GM21381 (cell line): ENCODE measurements at regions not wholly inside any gene's neighbourhood (a gene's known extent, or its start where the extent isn't known, plus 50 kb on each side); places are given as distances from the start of the nearest gene placed in this dataset.
"Not testable (repeated sequence)": the region's sequence is repeated elsewhere in the genome, so short reads cannot be mapped to it uniquely, and the experiment has no call there.

Experiments used
- ATAC-seq: cut with Tn5 transposase; IDR thresholded peaks from one replicate; pipeline ENCODE4 v1.9.1; 2021; ENCODE audit warnings: mild to moderate bottlenecking, moderate library complexity; ENCODE audit not compliant: unreplicated experiment

DNA sequence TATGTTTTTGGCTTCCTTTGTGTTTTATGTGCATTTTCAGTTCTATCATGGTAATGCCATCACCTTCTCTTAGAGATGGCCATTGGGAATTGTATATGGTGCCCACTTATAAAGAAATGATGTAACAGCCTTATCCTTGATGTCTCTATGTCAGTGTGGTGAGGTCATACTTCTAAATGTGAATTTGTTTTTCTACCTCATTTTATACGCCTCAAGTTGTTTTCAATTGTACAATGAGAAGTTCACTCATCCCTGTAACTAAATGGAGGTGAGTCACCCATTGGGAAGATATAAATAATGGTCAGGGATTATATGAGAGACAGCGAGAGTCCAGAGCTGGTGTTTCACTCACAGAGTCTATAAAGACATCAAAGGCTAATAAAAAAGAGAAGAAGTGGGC lies 402.4 kb downstream of the AGTPBP1 start:
- no peak for ATAC-seq

DNA sequence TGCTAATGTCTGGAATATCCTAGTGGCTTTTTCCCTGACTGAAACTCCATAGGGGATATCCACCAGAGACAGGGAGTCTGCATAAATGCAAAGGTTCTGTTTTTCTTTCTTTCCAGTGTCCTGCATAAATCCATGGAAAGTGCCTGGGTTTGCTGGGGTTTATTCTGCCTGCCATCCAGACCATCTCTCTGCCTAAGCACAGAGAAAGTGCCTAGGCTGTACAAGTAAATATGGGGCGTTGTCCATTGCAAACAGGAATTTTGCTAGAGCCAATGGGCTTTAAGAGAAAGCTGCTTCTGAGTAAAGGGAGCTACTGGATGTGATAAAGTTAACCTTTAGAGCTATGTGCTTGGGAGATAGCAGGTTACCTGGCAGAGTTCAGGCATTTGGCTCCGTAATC lies 407.5 kb downstream of the AGTPBP1 start:
- ATAC-seq: no peak

DNA sequence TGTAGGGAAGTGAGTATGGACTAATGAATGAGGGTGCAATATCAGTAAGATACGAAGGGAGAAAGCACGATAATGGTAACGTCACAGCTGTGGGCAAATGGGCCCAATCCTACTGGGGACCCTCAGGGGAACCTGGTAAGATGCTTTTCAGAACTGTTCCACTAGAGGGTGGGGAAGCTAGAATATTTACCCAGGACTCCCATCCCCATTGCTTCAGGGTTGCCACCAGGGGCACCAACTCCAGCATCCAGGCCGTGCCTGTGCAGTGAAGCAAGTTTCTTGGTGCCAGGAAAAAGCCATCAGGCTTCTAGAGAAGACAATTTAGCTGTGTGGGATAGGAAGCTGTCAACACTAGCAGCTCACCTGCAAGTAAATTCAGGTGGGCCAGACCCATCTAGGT lies 409.3 kb downstream of the AGTPBP1 start:
- no peak for ATAC-seq

DNA sequence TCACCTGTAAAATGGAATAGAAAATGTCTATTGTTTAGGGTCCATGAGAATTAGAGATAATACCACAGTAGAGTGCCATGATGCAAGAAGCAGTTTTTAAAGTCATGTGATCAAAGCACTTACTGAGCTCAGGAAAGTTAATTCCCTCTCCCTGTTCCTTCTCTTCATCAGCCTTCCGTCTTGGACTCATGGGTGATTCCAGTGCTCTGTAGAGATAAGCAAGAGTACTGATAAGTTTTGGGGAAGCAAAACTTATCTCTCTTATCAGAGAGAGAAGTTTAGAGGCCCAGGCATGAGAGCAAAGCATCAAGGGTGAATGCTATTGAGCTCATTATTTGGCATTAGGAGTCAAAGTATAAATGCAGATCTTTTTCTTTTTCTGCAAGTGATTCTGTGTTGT lies 410.1 kb downstream of the AGTPBP1 start:
- ATAC-seq: no peak

DNA sequence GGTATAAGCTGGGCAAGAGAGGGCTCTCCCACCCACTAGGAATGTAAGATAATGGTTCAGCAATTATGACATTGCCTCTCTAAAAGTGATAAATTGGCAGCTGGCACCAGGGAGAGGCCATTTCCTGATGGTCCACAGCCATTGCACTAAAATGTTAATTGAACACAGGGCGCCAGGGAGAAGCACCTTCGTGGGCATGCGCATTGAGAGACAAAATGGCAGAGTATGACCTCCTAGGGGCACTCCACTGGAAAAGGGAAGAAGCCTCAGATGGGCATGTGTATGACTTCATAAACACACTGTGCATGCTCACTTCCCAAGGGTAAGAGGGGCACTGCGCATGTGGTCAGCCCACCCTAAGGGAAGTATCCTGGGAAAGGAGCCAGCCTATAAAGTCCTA lies 419.2 kb downstream of the AGTPBP1 start:
- no peak for ATAC-seq

DNA sequence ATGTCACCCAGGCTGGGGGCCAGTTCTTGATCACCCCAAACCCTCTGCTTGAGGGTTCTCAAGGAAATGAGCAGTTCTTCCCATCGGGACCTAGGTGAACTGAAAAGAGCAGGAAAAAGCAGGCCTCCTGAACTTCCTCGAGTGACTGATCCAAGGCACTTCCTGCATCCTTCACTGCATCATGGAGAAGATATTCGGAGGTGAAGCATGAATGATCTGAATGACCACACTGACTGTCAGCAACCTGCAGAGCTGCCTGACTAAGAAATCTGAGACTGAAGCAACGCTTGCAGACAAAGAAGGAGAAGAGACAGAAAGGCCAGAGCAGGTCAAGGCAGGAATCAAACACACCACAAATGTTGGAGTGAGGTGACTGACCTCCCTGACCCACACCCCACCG lies 420.2 kb downstream of the AGTPBP1 start:
- ATAC-seq: no peak

DNA sequence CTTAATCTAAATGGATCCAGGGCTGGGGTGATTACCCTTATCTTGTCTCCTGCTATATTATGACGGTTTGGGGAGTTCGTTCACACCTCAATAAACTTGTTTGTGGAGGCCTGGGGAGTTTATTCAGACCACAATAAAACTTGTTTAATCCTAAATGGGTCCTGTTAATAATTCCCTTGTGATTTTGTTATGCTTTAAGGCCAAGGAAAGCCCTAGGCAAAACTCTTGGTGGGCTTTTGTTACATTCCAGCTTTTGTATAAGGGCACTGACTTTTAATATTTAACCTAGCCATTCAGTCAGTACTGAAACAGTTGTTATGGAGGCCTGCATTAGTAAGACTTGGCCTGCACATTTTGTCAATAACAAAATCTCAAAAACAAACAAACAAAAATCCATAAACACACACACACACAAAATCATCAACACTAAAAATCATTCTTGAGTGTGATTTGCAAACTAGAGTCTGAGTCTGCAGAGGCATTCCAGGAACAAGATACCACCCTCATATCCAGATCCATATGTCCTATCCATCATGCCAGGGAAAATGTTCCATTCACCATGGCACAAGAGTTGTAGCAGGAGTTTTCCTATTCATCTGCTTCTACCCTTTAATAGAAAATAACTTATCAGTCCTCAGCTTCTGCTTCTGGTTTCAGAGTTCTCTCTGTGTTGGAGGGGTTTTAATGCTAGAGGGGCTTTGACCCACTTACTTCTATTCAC lies 421.7 kb downstream of the AGTPBP1 start:
- no peak for ATAC-seq

DNA sequence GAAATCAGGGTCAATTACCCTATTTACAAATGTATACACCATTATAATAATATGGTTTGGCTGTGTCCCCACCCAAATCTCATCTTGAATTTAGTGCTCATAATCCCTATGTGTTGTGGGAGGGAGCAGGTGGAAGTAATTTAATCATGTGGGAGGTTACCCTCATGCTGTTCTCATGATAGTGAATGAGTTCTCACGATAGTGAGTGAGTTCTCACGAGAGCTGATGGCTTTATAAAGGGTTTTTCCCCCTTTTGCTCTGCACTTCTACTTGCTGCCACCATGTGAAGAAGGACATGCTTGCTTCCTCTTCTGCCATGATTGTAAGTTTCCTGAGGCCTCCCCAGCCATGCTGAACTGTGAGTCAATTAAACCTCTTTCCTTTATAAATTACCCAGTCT lies 426.2 kb downstream of the AGTPBP1 start:
- not testable (repeated sequence) for ATAC-seq

DNA sequence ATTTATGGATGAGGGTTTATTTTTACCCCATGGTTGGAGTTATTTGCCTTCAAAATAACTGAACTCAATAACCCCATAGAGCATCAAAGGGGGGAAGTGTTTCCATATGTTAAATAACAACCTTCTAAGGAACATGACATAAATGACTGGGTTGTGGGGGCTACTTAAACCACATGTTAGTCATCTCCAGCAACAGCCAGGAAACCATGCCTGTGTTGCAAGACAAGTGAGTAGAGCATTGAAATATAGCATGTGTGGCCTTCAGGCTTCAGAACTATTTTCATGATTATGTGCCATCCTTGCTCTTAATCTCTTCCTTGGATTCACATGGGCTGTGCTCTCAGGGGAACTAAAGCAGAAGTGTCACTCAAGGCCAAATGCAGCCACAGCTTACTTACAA lies 431.2 kb downstream of the AGTPBP1 start:
- no peak for ATAC-seq

DNA sequence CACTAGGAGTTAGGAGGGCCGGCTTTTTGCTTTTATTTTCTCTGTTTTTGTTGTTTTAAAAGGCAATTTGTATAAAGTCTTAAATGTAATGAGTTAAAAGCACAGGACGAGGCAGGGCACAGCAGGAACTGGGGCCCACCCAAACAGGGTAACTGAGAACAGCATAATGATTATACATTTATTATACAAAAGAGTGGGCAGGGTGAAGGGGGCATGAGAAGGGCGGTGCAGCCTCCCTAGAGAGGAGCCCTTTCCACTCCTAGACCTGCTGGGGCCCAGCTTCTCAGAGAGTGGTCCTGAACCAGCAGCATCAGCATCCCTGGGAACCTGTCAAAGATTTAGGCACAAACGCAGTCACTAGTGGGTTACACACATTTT lies 438.0 kb downstream of the AGTPBP1 start:
- no peak for ATAC-seq

DNA sequence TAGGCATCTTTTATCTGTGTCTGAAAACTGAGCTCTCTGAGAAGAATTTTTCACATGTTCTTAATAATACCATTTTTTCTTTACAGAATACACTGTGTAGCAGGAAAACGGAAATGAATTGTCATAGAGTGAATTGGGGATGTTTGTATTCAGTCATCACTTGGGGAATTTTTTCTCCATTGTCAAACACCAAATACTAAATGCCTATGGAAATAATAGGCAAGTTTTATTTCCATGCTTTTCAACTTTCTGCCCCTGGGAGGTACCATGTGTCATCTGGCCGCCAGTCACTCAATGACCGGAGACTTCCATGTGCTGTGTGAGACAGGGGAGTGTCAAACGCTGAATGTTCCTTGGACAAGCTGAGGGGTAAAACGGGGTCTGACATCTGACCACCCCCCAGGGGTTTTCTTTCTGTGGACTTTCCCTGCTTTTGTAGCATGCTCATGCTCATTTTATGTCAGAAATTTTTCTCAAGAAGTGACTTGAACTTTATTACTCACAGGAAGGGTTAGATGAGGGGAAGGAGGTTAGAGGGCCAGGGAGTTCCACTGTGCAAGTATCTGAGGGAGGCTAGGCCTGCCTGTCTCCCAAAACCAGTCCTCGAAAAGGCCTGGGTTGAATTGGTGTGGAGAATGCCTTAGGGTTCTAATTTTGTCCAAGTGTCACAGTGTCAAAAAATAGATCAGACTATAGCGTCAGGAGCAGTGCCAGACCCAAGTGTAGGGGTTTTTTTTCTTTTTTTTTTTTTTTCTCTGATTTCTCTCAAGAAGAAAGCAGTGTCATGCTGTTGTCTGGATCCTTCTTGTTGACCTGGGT lies 438.6 kb downstream of the AGTPBP1 start:
- ATAC-seq: no peak

DNA sequence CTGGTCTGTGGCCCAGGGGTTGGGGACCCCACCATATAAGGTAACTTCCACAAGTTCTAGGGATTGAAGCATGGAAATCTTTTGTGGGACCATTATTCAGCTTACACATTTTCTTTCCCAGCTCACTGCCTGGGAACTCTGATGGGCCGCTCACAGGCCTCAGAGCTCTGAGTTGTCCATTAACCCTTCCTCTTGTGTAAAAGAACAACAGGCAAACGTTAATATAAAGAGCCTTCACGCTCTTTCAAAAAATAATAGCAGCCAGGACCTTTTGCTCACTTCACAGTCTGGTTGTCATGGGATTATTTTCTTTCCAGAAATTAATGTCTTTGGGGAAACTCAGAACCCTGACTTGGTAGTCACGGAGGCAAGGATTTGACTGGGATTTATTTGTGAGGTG lies 443.3 kb downstream of the AGTPBP1 start:
- no peak for ATAC-seq

DNA sequence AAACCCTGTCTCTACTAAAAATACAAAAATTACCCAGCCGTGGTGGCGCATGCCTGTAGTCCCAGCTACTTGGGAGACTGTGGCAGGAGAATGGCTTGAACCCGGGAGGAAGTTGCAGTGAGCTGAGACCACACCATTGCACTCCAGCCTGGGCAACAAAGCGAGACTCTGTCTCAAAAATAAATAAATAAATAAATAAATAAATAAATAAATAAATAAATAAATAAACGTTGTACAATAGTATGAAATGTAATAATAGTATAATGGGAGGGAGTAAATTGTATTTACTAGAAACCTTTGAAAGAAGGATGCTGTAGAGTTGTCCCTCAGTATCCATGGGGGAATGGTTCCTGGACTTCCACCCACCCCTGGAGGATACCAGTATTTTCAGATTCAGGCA lies 446.5 kb downstream of the AGTPBP1 start:
- not testable (repeated sequence) for ATAC-seq

DNA sequence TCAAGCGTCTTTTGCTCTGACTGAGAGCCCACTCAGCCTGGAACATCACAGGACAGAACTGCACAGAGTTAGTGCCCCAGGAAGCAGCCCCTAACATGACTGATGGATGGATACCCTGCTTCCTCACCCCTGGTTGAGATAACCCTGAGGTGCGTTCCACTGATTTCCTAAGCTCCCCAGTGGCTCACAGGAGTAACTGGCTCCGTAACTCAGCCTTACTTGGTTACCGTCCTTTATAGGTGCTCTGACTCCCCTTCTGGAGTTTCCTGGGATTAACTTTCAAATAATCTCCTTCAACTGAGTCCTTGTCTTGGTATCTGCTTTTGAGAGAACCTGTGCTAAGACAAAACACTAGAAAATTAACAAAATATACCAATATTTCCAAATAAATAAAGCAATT lies 449.5 kb downstream of the AGTPBP1 start:
- no peak for ATAC-seq

DNA sequence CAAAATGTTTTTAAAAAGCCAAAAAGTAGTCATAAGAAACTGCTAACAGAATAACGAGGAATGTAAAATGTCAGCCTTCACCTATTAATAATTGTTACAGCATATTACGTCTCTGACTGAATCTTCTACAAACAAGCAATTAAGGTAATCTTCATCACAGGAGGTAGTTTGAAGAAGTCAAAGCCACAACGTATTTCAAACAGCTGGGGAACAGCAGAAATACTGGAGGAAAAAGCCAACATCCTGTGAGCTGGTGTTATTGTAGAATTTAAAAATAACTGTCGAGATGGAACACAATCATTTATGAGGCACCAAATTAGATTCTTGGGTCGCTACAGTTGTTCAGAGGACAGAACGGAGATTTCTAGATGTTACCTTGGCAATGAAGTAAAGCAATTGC lies 450.5 kb downstream of the AGTPBP1 start:
- ATAC-seq: no peak

DNA sequence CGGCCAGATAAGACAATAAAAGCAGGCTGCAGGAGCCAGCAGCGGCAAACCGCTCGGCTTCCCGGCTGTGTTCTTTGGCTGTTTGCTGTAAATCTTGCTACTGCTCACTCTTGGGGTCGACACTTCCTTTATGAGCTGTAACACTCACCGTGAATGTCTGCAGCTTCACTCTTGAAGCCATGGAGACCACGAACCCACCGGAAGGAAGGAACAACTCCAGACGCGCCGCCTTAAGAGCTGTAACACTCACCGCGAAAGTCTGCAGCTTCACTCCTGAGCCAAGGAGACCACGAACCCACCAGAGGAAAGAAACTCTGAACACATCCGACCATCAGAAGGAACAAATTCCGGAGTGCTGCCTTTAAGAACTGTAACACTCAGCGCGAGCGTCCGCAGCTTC lies 451.7 kb downstream of the AGTPBP1 start:
- no peak for ATAC-seq

DNA sequence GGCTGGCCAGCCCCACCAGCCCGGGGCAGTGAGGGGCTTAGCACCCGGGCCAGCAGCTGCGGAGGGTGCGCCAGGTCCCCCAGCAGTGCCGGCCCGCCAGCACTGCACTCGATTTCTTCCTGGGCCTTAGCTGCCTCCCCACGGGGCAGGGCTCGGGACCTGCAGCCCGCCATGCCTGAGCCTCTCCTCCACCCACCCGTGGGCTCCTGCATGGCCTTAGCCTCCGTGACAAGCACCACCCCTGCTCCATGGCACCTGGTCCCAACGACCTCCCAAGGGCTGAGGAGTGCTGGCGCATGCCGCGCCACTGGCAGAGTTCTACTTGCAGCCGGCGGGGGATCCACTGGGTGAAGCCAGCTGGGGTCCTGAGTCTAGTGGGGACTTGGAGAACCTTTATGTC lies 452.6 kb downstream of the AGTPBP1 start:
- no peak for ATAC-seq

DNA sequence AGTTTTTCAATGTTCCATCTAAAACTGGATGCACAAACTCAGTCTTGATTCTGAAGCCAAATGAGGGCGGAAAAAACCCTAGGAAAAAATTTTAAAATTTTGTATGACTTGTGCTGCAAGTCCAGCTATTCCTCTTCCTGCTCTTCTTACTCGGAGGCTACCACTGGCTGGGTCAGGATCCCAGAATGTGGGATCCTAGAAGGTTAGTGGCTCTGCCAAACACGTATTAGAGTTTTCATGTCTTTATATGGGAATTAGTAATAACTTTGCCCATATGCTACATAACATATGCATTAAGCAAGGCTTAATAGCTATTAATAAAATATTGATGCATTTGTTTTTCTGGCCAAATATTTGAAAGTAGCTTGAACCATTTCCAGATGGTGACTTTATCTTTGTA lies 458.3 kb downstream of the AGTPBP1 start:
- ATAC-seq: no peak

DNA sequence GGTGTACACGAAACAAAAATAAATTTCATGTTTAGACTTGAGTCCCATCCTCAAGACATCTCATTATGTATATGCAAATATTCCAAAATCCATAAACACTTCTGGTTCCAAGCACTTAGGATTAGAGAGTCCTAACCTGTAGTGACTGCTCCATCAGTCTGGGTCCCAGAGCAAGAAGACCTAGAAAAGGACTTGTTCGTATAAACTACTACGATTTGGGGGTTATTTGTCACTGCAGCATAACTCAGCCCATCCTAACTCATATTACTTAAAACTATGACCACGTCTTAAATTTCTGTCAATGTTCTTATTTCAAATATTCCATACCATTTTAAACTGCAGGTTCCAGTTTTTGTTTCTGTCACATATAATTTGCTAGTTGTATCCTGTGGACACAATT lies 463.0 kb downstream of the AGTPBP1 start:
- ATAC-seq: no peak

DNA sequence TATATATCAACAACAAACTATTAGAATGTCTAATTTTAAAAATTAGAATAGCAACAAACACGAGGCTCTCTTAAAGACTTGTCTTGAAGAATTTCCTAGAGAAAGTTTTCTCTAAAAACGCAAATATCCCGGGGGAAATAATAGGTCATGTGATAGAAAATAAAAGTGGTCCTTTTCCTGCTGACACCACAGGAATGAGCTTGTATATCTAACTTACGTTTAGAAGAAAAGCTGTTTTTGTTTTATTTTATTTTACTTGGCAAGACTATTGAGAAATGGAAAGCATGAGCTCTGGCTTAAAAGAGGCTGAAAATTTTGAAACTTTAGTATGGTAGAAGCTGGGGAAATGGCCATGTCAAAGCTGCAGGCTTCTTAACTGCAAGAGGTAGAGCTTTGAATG lies 465.0 kb downstream of the AGTPBP1 start:
- ATAC-seq: no peak

DNA sequence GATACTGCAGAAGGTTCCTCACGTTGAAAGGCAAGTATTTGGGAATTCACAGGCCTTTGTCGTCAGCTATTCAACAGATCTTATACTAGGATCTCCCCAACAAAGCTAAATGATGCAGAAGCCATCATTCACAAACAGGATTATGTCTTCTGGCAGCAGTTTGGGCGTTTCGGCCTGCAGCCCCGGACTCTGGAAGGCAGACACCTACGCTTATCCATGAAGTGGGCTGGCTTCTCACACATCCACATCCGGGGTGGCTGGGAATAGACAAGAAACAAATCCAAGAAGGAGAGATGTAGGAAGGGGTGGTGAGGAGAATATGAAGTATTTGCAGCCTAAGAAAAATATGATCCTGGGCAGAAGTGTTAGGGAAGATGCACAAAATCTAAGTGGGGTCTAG lies 471.9 kb downstream of the AGTPBP1 start:
- ATAC-seq: no peak

DNA sequence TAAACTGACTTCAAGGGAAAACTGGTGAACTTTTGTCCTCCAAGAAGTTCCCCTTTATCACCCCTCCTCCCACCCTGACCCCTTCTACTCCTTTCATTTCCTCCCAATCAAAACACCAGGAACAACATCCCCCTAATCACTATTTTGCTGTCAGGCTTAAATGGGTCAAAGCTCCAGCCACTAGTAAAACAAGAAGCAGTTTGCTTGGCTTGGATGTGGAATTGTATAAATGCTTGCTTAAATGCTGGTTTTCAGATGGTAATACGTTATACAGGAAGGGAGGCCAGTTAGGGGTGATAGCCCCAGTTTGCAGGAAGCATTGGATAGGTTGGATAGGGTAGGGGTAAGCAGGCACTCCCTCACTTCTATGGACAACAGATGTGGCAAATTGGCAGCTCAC lies 473.6 kb downstream of the AGTPBP1 start:
- no peak for ATAC-seq

DNA sequence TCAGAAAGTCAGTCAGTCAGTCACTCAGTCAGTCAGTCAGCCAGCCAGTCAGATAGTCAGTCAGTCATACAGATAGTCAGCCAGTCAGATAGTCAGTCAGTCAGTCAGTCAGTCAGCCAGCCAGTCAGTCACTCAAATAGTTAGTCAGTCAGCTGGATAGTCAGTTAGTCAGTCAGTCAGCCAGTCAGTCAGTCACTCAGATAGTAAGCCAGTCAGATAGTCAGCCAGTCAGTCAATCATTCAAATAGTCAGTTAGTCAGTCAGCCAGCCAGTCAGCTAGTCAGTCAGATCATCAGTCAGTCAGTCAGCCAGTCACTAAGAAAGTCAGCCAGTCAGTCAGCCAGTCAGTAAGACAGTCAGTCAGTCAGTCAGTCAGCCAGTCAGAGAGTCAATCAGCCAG lies 477.1 kb downstream of the AGTPBP1 start:
- ATAC-seq: no peak
